ENCODE measurements at regions not wholly inside any gene's neighbourhood (a gene's known extent, or its start where the extent isn't known, plus 50 kb on each side); places are given as distances from the start of the nearest gene placed in this dataset.

- TF ChIP-seq, protein P1, sequence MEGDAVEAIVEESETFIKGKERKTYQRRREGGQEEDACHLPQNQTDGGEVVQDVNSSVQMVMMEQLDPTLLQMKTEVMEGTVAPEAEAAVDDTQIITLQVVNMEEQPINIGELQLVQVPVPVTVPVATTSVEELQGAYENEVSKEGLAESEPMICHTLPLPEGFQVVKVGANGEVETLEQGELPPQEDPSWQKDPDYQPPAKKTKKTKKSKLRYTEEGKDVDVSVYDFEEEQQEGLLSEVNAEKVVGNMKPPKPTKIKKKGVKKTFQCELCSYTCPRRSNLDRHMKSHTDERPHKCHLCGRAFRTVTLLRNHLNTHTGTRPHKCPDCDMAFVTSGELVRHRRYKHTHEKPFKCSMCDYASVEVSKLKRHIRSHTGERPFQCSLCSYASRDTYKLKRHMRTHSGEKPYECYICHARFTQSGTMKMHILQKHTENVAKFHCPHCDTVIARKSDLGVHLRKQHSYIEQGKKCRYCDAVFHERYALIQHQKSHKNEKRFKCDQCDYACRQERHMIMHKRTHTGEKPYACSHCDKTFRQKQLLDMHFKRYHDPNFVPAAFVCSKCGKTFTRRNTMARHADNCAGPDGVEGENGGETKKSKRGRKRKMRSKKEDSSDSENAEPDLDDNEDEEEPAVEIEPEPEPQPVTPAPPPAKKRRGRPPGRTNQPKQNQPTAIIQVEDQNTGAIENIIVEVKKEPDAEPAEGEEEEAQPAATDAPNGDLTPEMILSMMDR (IDR thresholded peaks at IDR 0.05) = no peak
- no peak for TF ChIP-seq ZFX (IDR thresholded peaks at IDR 0.05; ENCODE audit: borderline replicate concordance)
- H3K27ac ChIP-seq = no peak overlapping the region
Observed at GRCh38 chr18:1578505-1578904, 673.8 kb downstream of the ADCYAP1 start.

DNA sequence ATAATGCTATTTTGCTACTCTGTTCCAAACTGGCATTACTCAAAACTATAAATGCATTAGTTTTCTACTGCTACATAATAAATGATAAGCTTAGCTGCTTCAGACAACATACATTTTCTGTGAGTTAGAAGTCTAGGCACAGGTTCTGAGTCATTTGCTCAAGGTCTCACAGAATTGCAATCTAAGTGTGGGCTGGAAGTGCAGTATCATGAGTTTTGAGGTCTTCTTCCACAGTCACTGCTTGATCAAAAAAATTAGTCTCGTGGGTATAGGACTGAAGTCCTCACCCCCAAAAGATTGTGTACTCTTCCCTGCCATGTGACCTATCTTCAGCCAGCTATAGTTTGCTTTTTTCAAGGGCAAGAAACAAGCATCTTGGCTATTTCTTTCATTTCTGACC lies 676.9 kb downstream of the ADCYAP1 start:
- no peak overlapping the region for H3K27ac ChIP-seq
- no peak for TF ChIP-seq ZFX (IDR thresholded peaks at IDR 0.05; ENCODE audit: borderline replicate concordance)
- TF ChIP-seq, protein P1 (IDR thresholded peaks at IDR 0.05) = no peak

DNA sequence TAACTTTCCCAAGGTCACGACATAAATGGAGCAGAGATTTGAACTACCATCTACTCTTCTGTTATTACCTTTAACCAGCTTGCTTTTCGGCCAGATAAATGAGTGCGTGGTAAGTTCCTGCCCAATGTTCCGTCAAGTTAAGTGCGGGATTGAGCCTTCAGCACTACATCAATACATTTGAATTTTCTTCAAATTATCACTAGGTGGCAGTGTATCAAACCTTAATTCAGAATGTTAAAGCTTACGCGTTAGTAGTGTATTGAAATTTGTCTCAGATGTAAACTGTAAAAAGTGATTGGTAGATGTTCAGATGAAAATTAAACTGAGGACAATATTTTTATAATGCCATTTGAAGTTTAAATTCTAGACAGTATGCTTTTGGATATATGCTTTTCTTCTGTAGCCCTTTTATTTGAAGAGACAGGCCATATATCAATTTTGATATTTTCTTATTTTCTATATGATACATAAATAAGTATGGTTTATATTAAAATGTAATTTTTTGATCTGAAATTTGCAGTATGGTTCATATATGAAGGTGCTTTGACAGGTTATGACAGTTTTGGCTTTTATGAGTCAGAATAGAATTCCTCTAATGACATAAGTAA lies 681.3 kb downstream of the ADCYAP1 start:
- TF ChIP-seq ZFX (IDR thresholded peaks at IDR 0.05; ENCODE audit: borderline replicate concordance) = no peak
- TF ChIP-seq, protein P1 (IDR thresholded peaks at IDR 0.05) = peak; percentile 80

DNA sequence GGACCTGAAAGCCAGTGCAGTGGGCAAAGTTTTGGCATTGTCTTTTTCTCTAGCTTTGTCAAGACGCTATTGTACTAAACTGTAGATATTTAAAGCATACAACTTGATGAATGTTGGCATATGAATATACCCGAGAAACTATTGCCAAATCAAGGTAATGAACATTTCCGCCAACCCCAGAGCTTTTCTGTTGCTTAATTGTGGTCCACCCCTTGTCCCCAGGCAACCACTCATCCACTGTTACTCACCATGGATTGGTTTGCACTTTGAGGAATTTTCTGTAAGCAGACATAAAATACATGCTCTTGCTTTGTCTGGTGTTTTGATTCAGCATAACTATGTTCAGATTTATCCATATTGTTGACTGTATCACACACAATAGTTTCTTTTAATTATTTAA lies 688.4 kb downstream of the ADCYAP1 start:
- H3K27ac ChIP-seq = no peak overlapping the region
- TF ChIP-seq ZFX (IDR thresholded peaks at IDR 0.05; ENCODE audit: borderline replicate concordance) = no peak
- TF ChIP-seq, protein P1 (IDR thresholded peaks at IDR 0.05) = no peak

More for the DNA sequence above, 681.3 kb downstream of the ADCYAP1 start:
- no peak overlapping the region for H3K27ac ChIP-seq

GRCh38 chr18:1595195-1595594 lies 690.5 kb downstream of the ADCYAP1 start:
- no peak overlapping the region for H3K27ac ChIP-seq
- TF ChIP-seq, protein P1 (IDR thresholded peaks at IDR 0.05) = no peak
- TF ChIP-seq ZFX (IDR thresholded peaks at IDR 0.05; ENCODE audit: borderline replicate concordance) = no peak

DNA sequence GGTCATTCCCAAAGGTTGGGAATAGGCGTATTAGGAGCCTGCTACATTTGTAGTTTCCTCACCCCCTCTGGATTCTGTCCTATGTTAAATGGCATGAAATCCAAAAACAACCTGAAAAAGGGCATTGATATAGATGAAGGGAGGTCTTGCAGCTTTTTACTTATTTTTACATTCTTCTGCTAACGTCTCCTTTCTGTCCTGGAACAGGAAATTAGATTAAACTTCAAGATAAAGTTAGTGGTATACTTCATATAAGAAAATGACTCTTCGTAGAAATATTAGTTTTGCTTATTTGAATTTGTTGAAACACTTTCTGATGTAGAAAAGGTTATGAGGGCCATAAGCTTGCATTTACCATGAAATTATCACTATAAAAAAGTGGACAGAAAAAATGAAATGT lies 694.5 kb downstream of the ADCYAP1 start:
- TF ChIP-seq, protein P1 (IDR thresholded peaks at IDR 0.05) = no peak
- TF ChIP-seq ZFX (IDR thresholded peaks at IDR 0.05; ENCODE audit: borderline replicate concordance) = no peak
- H3K27ac ChIP-seq = no peak overlapping the region

DNA sequence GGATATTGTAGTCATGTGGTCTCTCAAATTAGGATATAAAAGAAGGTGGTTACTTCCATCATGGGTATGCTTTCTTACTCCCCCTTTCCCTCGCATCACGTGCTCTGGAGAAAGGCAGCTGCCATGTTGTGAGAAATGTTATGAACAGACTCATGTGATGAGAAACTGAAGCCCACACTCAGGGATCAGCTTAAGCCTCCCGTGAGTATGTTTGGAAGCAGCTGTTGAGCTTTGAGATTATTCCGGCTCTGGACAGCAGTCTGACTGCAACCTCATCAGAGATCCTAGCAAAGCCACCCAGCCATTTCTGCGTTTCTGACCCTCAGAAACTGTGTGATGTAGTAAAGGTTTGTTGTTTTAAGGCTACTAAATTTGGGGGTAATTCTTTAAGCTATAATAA lies 700.1 kb downstream of the ADCYAP1 start:
- no peak overlapping the region for H3K27ac ChIP-seq
- TF ChIP-seq, protein P1 (IDR thresholded peaks at IDR 0.05) = no peak
- TF ChIP-seq ZFX (IDR thresholded peaks at IDR 0.05; ENCODE audit: borderline replicate concordance) = no peak

Data from 22Rv1 (cell line).